Gastroesophageal sphincter (tissue), 3 donors: ENCODE measurements at regions not wholly inside any gene's neighbourhood (a gene's known extent, or its start where the extent isn't known, plus 50 kb on each side); places are given as distances from the start of the nearest gene placed in this dataset.

Source experiments
- CTCF ChIP-seq, 4 experiments: fragments of 200-600 bp in 2 of 4; fragments of 450-650 bp in 2 of 4; sonication (generic) in 1 of 4; IDR thresholded peaks; one replicate each; pipeline ENCODE4 v1.5.1; 2017 to 2019; ENCODE audit warnings: antibody characterized with exemption in 4 of 4, mild to moderate bottlenecking in 2 of 4, moderate library complexity in 2 of 4
- POLR2AphosphoS5 ChIP-seq: sonication (generic); formaldehyde crosslinking; IDR thresholded peaks from one replicate; pipeline ENCODE4 v1.6.1; 2017; ENCODE audit warnings: antibody characterized with exemption

- TF ChIP-seq CTCF (IDR thresholded peaks at IDR 0.05) (no peak), POLR2AphosphoS5 (no peak)
These were observed 1592.9 kb upstream of the TENM3 start for GRCh38 chr4:180650273-180650672.
